ENCODE measurements at regions not wholly inside any gene's neighbourhood (a gene's known extent, or its start where the extent isn't known, plus 50 kb on each side); places are given as distances from the start of the nearest gene placed in this dataset.

DNA sequence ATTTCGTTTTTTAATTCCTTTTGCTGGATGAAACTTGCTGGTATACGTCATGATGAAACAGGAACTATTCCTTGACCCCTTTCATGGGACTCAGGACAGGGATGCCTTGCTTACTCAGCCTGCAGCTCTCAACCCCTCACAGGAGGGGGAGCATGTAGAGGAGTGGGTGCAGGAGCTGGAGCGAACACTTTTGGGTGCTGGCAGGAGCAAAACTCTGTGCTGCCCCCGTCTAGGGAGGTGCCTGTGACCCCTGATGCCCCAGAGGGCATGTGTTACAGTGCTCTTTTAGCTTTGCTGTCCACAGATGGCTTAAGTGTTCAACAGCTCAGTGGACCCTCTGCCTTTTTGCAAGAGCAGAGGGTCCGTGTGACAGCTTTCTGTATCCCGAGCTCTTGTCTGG, 56.8 kb upstream of the TEX13C start:
- Histone ChIP-seq H3K9me3 (no peaks in the 10 kb centered on the region), H3K36me3 (no peaks in the 10 kb centered on the region), H3K27ac (no peak overlapping the region), H3K4me1 (no peaks in the 10 kb centered on the region), H3K27me3 (no peaks in the 10 kb centered on the region), H3K4me3 (no peak overlapping the region)
- TF ChIP-seq, protein P1, sequence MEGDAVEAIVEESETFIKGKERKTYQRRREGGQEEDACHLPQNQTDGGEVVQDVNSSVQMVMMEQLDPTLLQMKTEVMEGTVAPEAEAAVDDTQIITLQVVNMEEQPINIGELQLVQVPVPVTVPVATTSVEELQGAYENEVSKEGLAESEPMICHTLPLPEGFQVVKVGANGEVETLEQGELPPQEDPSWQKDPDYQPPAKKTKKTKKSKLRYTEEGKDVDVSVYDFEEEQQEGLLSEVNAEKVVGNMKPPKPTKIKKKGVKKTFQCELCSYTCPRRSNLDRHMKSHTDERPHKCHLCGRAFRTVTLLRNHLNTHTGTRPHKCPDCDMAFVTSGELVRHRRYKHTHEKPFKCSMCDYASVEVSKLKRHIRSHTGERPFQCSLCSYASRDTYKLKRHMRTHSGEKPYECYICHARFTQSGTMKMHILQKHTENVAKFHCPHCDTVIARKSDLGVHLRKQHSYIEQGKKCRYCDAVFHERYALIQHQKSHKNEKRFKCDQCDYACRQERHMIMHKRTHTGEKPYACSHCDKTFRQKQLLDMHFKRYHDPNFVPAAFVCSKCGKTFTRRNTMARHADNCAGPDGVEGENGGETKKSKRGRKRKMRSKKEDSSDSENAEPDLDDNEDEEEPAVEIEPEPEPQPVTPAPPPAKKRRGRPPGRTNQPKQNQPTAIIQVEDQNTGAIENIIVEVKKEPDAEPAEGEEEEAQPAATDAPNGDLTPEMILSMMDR (IDR thresholded peaks at IDR 0.05): no peak
- intact Hi-C loops (cut with DNase I): no loop called here
- DNase-seq (no peak), ATAC-seq (no peak)

DNA sequence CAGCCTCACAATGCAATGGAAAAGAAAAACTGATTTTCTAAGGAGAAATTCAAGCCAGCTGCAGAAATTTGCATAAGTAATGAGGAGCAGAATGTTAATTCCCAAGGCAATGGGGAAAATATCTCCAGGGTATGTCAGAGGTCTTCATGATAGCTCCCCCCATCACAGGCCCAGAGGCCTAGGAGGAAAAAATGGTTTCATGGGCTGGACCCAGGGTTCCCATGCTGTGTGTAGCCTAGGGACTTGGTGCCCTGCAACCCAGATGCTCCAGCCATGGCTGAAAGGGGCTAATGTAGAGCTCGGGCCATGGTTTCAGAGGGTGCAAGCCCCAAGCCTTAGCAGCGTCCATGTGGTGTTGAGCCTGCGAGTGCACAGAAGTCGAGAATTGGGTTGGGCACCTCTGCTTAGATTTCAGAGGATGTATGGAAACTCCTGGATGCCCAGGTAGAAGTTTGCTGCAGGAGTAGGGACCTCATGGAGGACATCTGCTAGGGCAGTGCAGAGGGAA, 53.5 kb upstream of the TEX13C start:
- H3K27ac ChIP-seq: no peak overlapping the region
- intact Hi-C loops (cut with DNase I): no loop called here
- TF ChIP-seq, protein P1 (IDR thresholded peaks at IDR 0.05): no peak
- no peaks in the 10 kb centered on the region for H3K9me3 ChIP-seq
- DNase-seq (no peak), ATAC-seq (no peak)
- H3K36me3 ChIP-seq: no peaks in the 10 kb centered on the region
- no peaks in the 10 kb centered on the region for H3K4me1 ChIP-seq
- H3K4me3 ChIP-seq: no peak overlapping the region
- no peaks in the 10 kb centered on the region for H3K27me3 ChIP-seq

All from upper lobe of right lung (tissue), 1 donor.